ENCODE measurements at regions not wholly inside any gene's neighbourhood (a gene's known extent, or its start where the extent isn't known, plus 50 kb on each side); places are given as distances from the start of the nearest gene placed in this dataset.
"Not testable (repeated sequence)": the region's sequence is repeated elsewhere in the genome, so short reads cannot be mapped to it uniquely, and the experiment has no call there.

- ATAC-seq, result no peak
Observed at GRCh38 chr1:96220651-96221050, 500.9 kb upstream of the PTBP2 start.

GRCh38 chr1:96222701-96223100 lies 498.9 kb upstream of the PTBP2 start:
- ATAC-seq, result no peak

DNA sequence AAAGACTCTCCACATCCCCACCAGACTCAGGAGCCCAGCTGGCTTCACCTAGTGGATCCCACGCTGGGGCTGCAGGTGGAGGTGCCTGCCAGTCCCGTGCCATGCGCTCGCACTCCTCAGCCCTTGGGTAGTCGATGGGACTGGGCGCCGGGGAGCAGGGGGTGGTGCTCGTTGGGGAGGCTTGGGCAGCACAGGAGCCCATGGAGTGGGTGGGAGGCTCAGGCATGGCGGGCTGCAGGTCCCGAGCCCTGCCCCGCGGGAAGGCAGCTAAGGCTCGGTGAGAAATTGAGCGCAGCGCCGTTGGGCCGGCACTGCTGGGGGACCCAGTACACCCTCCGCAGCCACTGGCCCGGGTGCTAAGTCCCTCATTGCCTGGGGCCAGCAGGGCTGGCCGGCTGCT lies 497.4 kb upstream of the PTBP2 start:
- not testable (repeated sequence) for ATAC-seq

- no peak for ATAC-seq
Observed at GRCh38 chr1:96233422-96233821, 488.2 kb upstream of the PTBP2 start.

DNA sequence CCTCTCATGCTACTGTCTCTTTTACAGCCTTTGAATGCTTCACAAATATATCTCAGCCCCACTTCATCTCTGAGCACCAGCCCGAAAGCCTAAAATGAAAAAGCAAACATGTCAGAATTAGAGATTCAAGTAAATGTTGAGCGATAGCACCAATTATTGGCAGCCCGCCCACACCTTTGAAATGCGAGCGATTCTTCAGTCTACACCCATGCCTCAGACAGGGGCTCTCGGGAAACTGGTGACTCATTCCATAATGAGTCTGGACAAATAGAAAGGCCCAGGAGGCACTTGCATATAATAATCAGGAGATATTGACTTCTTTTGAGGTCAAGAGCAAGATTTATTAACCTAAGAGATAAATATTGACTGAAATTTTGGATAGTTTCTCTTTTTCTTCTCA lies 487.3 kb upstream of the PTBP2 start:
- ATAC-seq, result no peak

DNA sequence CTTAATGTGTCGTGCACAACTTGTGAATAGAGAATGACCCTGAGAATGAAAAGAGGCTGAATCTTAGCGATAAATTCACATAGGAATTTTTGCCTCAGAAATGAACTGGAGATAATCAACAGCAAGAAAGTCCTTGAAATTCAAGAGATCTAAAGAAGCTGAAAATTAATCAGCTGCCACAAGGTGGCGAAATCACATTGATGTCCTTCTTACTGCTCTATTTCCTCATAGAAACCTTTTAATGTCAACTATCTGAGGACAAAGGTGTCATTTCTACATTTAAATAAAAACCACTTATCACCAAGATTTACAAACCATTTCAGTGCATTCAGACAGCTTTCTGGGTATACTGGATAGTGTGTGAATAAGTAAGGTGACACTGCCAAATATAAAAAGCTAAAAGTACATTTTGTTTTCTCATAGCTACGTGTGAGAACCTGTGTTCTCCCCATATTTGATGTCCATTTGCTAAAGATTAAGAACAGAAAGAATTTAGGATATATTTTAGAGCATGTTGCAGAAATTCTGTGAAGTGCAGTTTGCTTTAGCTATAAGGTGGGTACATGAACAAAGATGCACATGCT lies 485.3 kb upstream of the PTBP2 start:
- no peak for ATAC-seq

DNA sequence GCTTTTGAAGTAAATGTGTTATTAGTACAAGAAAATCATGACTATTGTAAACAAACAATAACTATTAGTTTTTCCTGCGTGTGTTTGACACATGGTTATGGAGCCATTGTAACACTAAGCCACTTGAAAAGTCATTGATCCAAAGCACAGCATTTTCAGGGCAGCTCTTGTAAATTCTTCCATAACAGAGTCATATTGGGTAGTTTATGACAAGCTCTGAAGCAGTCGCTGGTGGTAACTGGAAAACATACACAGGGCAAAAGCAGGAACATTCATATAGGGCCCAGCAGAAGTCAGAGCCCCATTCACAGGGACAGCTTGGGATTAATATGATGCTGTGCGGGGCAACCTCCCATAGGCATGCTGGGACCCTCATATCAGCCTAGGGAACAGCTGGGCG lies 483.2 kb upstream of the PTBP2 start:
- ATAC-seq, result no peak

GRCh38 chr1:96240438-96240837 lies 481.1 kb upstream of the PTBP2 start:
- no peak for ATAC-seq

DNA sequence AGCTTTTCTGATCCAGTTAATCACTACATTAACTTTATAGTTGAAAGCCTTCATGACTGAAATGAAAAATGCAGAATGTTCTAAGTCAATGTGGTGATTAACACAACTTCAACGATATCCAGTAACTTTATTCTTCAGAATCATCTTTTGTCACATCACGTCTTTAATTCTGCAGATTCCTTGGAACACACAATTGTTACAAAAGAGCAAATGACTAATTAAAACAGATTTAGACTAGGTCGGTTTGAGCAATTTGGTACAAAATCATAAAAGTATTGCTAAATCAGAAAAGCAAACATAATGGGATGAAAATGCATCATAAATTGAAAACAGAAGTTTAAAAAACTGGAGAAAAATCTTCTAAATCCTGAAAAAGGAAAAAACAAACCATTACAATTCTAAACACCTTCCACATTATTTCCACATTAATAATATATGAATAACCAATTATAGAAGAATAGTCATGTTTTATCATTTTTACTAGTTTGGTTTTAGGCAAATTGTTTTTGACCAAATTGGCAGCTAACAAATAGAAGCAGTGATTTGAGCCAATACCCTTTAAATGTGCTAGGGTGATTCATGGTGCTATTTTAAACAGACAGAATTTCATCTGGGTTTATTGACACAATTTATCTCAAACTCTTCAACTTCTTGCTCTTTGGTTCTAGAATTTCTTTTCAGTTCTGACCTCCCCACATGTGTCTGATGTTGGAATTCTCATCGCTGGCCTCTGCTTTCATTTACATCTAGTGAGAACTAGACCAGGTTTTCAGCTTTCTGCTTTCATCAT lies 468.1 kb upstream of the PTBP2 start:
- no peak for ATAC-seq

DNA sequence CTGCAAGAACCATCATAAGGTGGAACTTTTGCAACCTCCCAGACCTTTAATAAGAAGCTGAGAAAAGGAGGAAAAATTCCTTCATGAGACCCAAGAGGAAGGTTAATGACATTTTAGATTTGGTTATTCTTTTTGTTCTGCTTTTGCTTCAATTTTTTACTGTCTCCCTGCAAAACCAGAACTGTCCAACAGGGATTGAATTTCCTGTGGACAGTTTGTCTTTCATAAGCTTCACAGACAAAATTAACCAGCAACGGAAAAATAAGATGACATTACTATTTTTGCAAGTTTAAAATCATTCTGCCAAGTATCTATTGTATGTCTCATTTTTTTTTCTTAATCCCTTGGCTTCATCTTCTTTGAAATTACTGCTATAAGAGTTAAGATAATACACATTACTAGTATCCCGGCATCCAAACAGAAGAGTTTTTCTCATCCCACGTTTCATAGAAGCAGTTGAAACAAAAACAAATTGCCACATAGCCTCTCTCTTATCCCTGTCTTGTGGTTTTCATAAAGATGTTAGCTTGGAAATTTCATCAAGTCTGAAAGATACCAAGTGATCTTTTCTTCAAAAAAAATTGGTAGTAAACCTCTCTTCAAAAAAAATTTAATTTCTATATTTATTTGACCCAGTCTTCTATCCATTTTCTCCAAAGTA lies 465.3 kb upstream of the PTBP2 start:
- ATAC-seq, result no peak

GRCh38 chr1:96259399-96259798 lies 462.2 kb upstream of the PTBP2 start:
- ATAC-seq, result no peak

DNA sequence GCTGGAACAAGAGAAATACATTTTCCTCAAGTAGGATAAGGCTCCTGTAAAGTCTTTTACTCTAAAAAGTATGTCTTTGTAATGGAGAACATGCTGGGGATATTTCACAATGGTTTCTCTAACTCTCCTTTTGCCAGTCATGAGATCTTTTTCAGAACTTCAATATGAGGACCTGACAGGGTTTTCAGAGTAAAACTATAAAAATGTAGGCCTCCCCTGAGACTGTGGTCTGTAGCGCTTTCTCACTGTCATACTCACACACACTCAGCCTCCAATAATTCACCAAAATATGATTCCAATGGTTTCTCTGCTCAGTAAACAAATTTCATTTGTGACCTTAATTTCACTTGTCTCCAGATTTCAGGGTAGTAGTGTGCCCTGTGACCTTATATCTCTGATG lies 440.1 kb upstream of the PTBP2 start:
- no peak for ATAC-seq

DNA sequence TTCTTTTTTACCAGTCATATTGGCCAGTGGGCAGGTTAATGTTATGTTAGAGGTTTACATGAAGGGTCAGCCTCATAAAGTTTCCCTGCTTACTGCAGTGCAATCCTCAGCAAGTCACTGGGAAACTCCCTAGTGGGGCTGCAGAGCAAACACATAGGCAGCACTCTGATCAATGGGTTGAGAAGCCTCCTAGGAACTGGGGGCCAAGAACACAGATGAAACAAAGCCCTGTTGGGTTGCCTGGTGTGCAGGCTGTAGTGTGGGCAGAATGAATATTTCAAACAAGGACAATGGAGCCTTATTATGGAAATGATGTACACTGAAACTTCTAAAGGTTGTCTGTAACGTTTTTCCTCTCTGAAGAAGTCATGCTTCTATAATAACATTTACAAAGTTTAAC lies 431.6 kb upstream of the PTBP2 start:
- no peak for ATAC-seq

GRCh38 chr1:96290801-96291200 lies 430.8 kb upstream of the PTBP2 start:
- ATAC-seq, result no peak

DNA sequence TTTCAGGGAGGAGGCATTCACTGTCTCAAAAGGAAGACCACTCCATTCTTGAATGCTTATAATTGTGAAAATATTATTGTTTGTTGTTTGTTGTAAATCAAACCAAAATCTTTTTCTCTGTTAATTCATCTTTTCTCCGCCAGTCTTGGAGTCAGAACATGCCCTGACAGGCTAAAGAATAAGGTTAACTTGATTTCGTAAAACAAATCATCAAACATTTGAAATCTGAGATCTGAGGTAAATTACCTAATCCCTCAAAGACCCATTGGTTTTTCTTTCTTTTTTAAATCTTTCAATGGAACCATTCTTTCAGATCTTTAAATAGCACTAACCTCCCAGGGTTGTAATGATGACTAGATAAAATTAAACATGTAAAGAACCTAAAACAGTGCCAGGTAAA lies 430.1 kb upstream of the PTBP2 start:
- ATAC-seq, result no peak

GRCh38 chr1:96292141-96292540 lies 429.4 kb upstream of the PTBP2 start:
- ATAC-seq, result no peak

DNA sequence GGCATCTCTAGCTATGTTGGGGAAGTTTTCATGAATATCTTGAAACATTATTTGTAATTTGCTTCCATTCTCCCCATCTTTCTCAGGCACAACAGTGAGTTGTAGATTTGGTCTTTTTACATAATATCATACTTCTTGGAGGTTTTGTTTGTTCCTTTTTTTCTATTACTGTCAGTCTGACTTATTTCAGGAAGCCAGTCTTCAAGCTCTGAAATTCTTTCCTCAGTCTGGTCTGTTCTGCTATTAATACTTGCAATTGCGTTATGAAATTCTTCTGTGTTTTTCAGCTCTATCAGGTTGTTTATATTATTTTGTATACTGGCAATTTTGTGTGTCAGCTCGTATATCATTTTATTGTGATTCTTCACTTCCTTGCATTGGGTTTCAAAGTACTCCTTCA lies 424.6 kb upstream of the PTBP2 start:
- no peak for ATAC-seq

DNA sequence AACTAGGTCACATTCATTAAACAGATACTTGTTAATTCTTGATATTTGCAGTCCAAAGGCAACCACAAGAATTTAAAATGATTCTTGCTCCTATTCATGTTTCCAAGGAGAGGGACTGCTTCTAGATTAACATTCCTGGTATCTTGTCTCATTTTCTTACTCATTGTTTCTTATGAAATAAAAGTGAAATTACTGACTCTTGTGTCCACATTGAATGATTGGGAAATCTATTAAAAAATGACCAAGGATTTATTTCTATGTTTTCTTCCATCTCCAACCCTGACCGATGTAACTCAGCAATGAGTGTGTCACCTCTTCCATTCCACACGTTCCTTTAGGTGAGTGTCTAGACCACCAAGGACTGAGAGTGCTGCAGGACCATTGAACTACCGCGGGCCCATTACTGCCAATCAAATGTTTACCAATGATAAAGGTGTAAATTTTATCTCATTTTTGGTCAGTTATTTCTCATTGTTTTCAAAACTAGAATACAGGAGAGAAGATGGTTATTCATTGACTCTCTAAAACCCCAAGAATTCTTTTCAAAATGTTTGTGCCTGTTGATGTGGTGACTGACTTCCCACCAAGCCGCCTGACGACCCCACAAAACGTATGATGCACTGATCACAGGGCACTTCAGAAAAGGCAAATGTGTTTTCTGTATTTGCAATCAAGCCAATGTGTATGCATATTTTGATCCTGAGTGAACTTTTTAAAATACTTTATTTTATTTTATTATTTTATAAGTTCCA lies 414.6 kb upstream of the PTBP2 start:
- ATAC-seq, result no peak

DNA sequence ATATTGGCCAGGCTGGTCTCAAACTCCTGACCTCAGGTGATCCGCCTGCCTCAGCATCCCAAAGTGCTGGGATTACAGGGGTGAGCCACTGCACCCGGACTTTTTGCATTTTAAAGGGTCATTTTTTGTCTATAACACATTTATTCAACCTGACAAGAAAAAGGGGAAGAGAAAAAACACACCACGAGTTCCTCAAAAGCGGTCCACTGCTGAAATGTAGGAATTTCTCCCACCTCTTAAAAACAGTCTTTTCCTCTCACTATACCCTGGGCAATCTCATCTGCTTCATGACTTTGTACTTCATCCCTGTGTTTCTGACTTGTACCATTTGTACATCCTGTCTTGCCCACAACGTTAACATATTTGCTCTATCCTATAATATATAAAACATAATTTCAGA lies 413.3 kb upstream of the PTBP2 start:
- no peak for ATAC-seq

DNA sequence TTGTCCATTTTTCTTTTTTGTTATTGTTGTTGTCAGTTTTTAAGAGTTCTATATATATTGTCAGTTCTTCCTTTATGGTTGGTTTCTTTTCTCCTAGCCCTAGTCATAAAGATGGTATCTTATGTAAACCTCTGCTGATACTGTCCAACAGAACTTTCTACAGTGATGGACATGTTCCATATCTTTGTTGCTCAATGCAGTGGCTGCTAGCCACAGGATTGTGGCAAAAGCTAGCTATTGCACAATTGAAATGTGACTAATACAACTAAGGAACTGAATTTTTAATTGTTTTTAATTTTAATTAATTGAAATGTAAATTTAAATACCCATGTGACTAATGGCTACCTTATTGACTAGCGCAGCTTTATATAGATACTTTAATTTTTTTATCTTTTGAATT lies 411.8 kb upstream of the PTBP2 start:
- no peak for ATAC-seq

DNA sequence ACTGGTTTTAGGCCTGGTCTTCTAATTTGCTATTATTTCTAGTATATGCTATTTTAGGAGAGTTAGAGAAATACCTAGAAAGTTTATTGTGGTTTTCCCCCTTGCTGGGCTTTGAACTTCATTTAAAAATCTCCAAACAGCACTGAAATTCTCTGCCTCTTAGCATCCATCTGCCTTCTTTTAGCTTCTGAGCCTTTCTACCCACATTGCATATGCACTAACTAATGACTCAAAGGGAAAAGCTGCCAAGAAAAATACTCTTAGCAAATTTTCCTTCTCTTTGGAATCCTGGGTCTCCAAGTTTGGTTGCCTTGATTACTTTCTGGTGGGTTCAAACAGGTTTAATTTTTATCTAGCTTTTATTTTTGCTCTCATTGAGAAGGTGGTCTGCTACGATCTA lies 408.4 kb upstream of the PTBP2 start:
- ATAC-seq, result no peak

GRCh38 chr1:96329121-96329520 lies 392.5 kb upstream of the PTBP2 start:
- no peak for ATAC-seq

DNA sequence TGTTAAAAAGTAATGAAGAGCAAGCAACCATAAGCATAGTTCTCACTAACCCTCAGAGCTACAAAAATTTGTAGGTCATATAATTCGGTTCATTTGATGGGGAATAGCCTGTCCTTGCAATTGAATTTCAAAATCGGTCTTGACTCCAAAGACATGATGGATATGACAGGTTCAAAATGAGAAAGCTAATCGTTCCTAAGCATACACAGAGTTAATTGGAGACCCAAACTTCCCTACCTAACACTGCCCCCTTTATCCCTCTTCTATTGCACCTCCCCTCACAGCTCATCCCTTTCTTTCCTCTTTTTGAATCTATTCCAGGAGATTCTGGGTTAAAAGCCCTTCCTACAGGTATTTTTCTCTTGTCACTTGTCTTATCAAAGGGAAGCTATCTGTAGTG lies 390.0 kb upstream of the PTBP2 start:
- ATAC-seq, result no peak
